Mesendoderm (in vitro differentiated cells): ENCODE measurements at regions not wholly inside any gene's neighbourhood (a gene's known extent, or its start where the extent isn't known, plus 50 kb on each side); places are given as distances from the start of the nearest gene placed in this dataset.

ENCODE experiments used
- DNase-seq: peaks from one replicate; pipeline ENCODE4 v3.0.0; 2013
- H2AK5ac ChIP-seq: 2 replicates; pipeline ENCODE4 v1.6.1; 2013; ENCODE audit warnings: low read length, inconsistent platforms
- H2BK120ac ChIP-seq: 2 replicates; pipeline ENCODE4 v1.6.1; 2013; ENCODE audit warnings: low read depth, mild to moderate bottlenecking, low read length, moderate library complexity, mixed read lengths
- H2BK15ac ChIP-seq: replicated peaks from 2 replicates; pipeline ENCODE4 v1.6.1; 2013; ENCODE audit warnings: low read depth, mild to moderate bottlenecking, moderate library complexity
- H2BK5ac ChIP-seq: 2 replicates; pipeline ENCODE4 v1.6.1; 2013; ENCODE audit warnings: low read length, inconsistent platforms
- H3K18ac ChIP-seq: 2 replicates; pipeline ENCODE4 v1.6.1; 2013; ENCODE audit warnings: mild to moderate bottlenecking, low read length, mixed read lengths
- H3K23ac ChIP-seq: one replicate; pipeline ENCODE4 v1.6.1; 2013; ENCODE audit warnings: low read length
- H3K27ac ChIP-seq: 2 replicates; pipeline ENCODE4 v1.5.1; 2013; ENCODE audit warnings: low read depth, mild to moderate bottlenecking, inconsistent platforms, low read length, moderate library complexity
- H3K27me3 ChIP-seq: 2 replicates; pipeline ENCODE4 v1.6.1; 2013; ENCODE audit warnings: low read length, control low read depth, mild to moderate bottlenecking, inconsistent platforms; ENCODE audit not compliant: insufficient read depth, poor library complexity
- H3K36me3 ChIP-seq: 2 replicates; pipeline ENCODE4 v1.6.1; 2013; ENCODE audit warnings: low read length, inconsistent platforms; ENCODE audit not compliant: control insufficient read depth, insufficient read depth
- H3K4ac ChIP-seq: one replicate; pipeline ENCODE4 v1.6.1; 2013; ENCODE audit warnings: low read depth, mild to moderate bottlenecking, low read length, moderate library complexity
- H3K4me1 ChIP-seq: 2 replicates; pipeline ENCODE4 v1.6.1; 2013; ENCODE audit warnings: low read depth, low read length, inconsistent platforms; ENCODE audit not compliant: control insufficient read depth
- H3K4me2 ChIP-seq: 2 replicates; pipeline ENCODE4 v1.6.1; 2013; ENCODE audit warnings: low read length
- H3K4me3 ChIP-seq: 2 replicates; pipeline ENCODE4 v1.5.1; 2013; ENCODE audit warnings: mild to moderate bottlenecking, low read length
- H3K56ac ChIP-seq: one replicate; pipeline ENCODE4 v1.6.1; 2013; ENCODE audit warnings: low read length
- H3K79me1 ChIP-seq: 2 replicates; pipeline ENCODE4 v1.6.1; 2013; ENCODE audit warnings: low read length, inconsistent platforms
- H3K79me2 ChIP-seq: 2 replicates; pipeline ENCODE4 v1.6.1; 2013; ENCODE audit warnings: mild to moderate bottlenecking, low read length; ENCODE audit not compliant: control insufficient read depth, insufficient read depth
- H3K9ac ChIP-seq: 2 replicates; pipeline ENCODE4 v1.6.1; 2013; ENCODE audit warnings: low read length, inconsistent platforms
- H4K5ac ChIP-seq: one replicate; pipeline ENCODE4 v1.6.1; 2013; ENCODE audit warnings: low read length
- H4K8ac ChIP-seq: one replicate; pipeline ENCODE4 v1.6.1; 2013; ENCODE audit warnings: low read depth, mild to moderate bottlenecking, control low read depth, low read length, moderate library complexity
- WGBS: extraction: QIAGEN DNeasy Blood & Tissue Kit; methylation state at CpG from one replicate; pipeline ENCODE4 v1.1.7; 2013; ENCODE audit warnings: low lambda C conversion rate, missing lambda C conversion rate; ENCODE audit not compliant: insufficient coverage; ENCODE audit errors: extremely low coverage; 5-methylcytosine and 5-hydroxymethylcytosine counted together

DNA sequence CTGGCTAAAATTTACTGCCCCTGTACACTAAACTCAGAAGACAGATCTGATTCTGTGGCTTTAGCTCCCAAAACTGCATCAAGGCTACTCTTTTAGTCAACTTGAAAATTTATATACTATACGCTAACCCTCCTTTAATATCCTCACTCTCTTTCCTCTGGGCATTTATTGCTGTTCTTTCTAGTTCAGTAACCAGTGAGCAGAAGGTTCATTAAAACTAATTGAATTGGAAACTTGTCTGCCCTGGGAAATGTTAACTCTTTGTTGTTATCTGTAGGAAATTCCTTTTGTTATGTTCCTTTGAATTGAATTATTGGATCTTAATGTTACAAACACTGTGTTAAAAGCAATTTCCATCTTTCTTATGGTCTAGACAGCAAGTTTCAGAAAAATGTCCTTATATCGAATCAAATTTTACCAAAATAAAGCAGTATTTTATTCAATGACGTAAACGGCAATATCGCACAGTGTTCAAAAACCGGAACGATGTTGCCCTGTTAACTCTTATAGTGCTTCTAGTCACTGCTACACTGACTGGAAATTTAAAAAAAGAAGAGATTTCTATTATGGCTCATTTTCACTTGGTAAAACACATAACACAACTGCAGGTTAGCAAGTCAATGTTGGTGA is 168.3 kb downstream of the NR4A2 start:
- Histone ChIP-seq H3K4me1 (peaks cover 2% of the 10 kb centered on the region), H3K18ac (no peak overlapping the region), H3K4me3 (no peak overlapping the region), H2BK5ac (no peak overlapping the region), H3K23ac (no peak overlapping the region), H3K79me2 (no peaks in the 10 kb centered on the region), H3K27me3 (no peaks in the 10 kb centered on the region), H3K4me2 (no peak overlapping the region), H3K36me3 (no peaks in the 10 kb centered on the region), H2BK120ac (no peak overlapping the region), H4K8ac (no peak overlapping the region), H2BK15ac (no peak overlapping the region), H3K56ac (no peak overlapping the region), H3K9ac (no peak overlapping the region), H3K27ac (no peak overlapping the region), H2AK5ac (no peak overlapping the region), H3K79me1 (no peaks in the 10 kb centered on the region), H3K4ac (no peak overlapping the region), H4K5ac (no peak overlapping the region)
- WGBS: no CpG with 5 or more reads among the region's 7 CpGs
- DNase-seq: no peak

- no peak overlapping the region for H3K23ac ChIP-seq
- no CpG with 5 or more reads among the region's 2 CpGs for WGBS
- H3K79me1 ChIP-seq: no peaks in the 10 kb centered on the region
- H3K18ac ChIP-seq: no peak overlapping the region
- H4K8ac ChIP-seq: no peak overlapping the region
- H2BK120ac ChIP-seq: no peak overlapping the region
- no peak overlapping the region for H3K27ac ChIP-seq
- no peaks in the 10 kb centered on the region for H3K27me3 ChIP-seq
- H3K56ac ChIP-seq: no peak overlapping the region
- no peak overlapping the region for H2BK15ac ChIP-seq
- H3K4me1 ChIP-seq: no peaks in the 10 kb centered on the region
- H4K5ac ChIP-seq: no peak overlapping the region
- H3K36me3 ChIP-seq: no peaks in the 10 kb centered on the region
- DNase-seq: no peak
- H2BK5ac ChIP-seq: no peak overlapping the region
- no peak overlapping the region for H3K4me2 ChIP-seq
- no peak overlapping the region for H3K9ac ChIP-seq
- H3K79me2 ChIP-seq: no peaks in the 10 kb centered on the region
- no peak overlapping the region for H3K4ac ChIP-seq
- H3K4me3 ChIP-seq: no peak overlapping the region
- H2AK5ac ChIP-seq: no peak overlapping the region
These were observed 173.7 kb downstream of the NR4A2 start for GRCh38 chr2:156158808-156159207.

DNA sequence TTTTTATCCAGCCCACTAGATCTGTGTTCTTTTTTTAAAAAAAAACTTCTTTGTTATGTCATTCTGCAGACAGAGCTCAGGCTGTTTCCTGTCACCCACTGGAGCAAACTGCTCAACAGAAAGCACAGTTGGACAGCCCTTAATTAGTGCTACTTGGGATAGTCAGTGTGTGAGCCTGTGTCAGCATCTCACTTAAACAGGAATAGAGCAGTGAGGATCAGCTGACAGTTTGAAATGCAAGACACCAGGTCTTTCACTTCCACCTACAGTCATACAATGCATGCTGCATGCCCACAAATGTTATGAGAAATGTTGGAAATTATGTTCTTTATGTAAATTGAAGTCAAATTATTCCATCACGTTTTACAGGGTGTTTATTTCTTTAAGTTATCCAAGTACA is 174.9 kb downstream of the NR4A2 start:
- Histone ChIP-seq H3K23ac (no peak overlapping the region), H2BK5ac (no peak overlapping the region), H3K4me1 (no peaks in the 10 kb centered on the region), H3K27me3 (no peaks in the 10 kb centered on the region), H3K9ac (no peak overlapping the region), H2AK5ac (no peak overlapping the region), H3K79me1 (no peaks in the 10 kb centered on the region), H3K18ac (no peak overlapping the region), H3K4me2 (no peak overlapping the region), H2BK15ac (no peak overlapping the region), H3K27ac (no peak overlapping the region), H3K4ac (no peak overlapping the region), H3K36me3 (no peaks in the 10 kb centered on the region), H4K5ac (no peak overlapping the region), H3K79me2 (no peaks in the 10 kb centered on the region), H3K4me3 (no peak overlapping the region), H4K8ac (no peak overlapping the region), H3K56ac (no peak overlapping the region), H2BK120ac (no peak overlapping the region)
- WGBS: no CpG with 5 or more reads among the region's 1 CpG
- peak; percentile 22 for DNase-seq

- H3K36me3 ChIP-seq: no peaks in the 10 kb centered on the region
- H3K56ac ChIP-seq: no peak overlapping the region
- H4K8ac ChIP-seq: no peak overlapping the region
- no peak overlapping the region for H2BK120ac ChIP-seq
- no peak overlapping the region for H4K5ac ChIP-seq
- peak; percentile 22 for DNase-seq
- no peak overlapping the region for H2BK5ac ChIP-seq
- H3K27me3 ChIP-seq: no peaks in the 10 kb centered on the region
- no peak overlapping the region for H3K23ac ChIP-seq
- no peak overlapping the region for H3K9ac ChIP-seq
- no peaks in the 10 kb centered on the region for H3K4me1 ChIP-seq
- no peak overlapping the region for H3K4ac ChIP-seq
- no peaks in the 10 kb centered on the region for H3K79me1 ChIP-seq
- H3K4me2 ChIP-seq: no peak overlapping the region
- H3K27ac ChIP-seq: no peak overlapping the region
- H3K4me3 ChIP-seq: no peak overlapping the region
- no CpG with 5 or more reads among the region's 2 CpGs for WGBS
- H3K18ac ChIP-seq: no peak overlapping the region
- H2AK5ac ChIP-seq: no peak overlapping the region
- no peaks in the 10 kb centered on the region for H3K79me2 ChIP-seq
- H2BK15ac ChIP-seq: no peak overlapping the region
These were observed 175.9 kb downstream of the NR4A2 start for GRCh38 chr2:156156580-156156979.

DNA sequence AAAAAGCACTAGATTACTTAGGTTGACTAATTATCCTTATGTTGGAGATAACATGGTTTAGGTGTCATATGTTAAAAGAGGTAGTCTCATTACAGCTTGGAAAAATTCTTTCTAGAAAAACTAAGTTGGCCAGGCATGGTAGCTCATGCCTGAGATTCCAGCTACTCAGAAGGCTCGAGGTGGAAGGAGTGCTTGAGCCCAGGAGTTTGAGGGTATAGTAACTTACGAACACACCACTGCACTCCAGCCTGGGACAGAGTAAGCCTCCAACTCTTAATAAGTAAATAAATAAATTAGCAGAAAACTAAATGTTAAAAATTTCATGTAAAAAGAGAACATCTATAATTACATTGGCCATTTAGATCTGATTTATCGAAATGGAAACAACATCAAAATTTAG is 177.2 kb downstream of the NR4A2 start:
- Histone ChIP-seq H3K4me2 (no peak overlapping the region), H4K8ac (no peak overlapping the region), H4K5ac (no peak overlapping the region), H2BK120ac (no peak overlapping the region), H3K9ac (no peak overlapping the region), H3K79me1 (no peaks in the 10 kb centered on the region), H3K36me3 (no peaks in the 10 kb centered on the region), H3K4ac (no peak overlapping the region), H3K18ac (no peak overlapping the region), H2BK5ac (no peak overlapping the region), H2AK5ac (no peak overlapping the region), H3K23ac (no peak overlapping the region), H2BK15ac (no peak overlapping the region), H3K4me3 (no peak overlapping the region), H3K79me2 (no peaks in the 10 kb centered on the region), H3K56ac (no peak overlapping the region), H3K4me1 (no peaks in the 10 kb centered on the region), H3K27ac (no peak overlapping the region), H3K27me3 (no peaks in the 10 kb centered on the region)
- DNase-seq: no peak
- no CpG with 5 or more reads among the region's 3 CpGs for WGBS

DNA sequence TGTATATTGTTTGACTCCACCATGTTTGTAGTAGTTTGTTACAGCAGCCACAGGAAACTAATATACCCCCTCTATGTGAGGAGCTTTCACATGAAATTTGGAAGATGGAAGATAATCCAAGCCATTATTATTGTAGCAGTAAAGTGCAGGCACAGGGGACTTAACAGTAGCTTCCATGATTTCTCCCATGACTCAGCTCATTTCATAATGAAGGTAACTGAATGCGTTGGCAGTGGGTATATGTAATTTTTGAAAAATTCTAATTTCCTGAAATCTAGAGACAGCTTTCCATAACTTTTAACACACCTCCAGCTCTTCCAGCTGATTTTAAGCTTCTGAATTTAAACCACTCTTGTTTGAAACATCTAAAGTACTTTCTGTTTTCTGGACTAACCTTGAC is 181.2 kb downstream of the NR4A2 start:
- no peak for DNase-seq
- H3K36me3 ChIP-seq: no peaks in the 10 kb centered on the region
- no peak overlapping the region for H3K4me3 ChIP-seq
- no peak overlapping the region for H2BK15ac ChIP-seq
- no peak overlapping the region for H2BK5ac ChIP-seq
- H2BK120ac ChIP-seq: no peak overlapping the region
- H2AK5ac ChIP-seq: no peak overlapping the region
- H3K9ac ChIP-seq: no peak overlapping the region
- no peaks in the 10 kb centered on the region for H3K79me1 ChIP-seq
- H3K27me3 ChIP-seq: no peaks in the 10 kb centered on the region
- H3K27ac ChIP-seq: no peak overlapping the region
- H3K23ac ChIP-seq: no peak overlapping the region
- H3K4me2 ChIP-seq: no peak overlapping the region
- WGBS: no CpG with 5 or more reads among the region's 1 CpG
- no peak overlapping the region for H4K8ac ChIP-seq
- H3K18ac ChIP-seq: no peak overlapping the region
- H3K4ac ChIP-seq: no peak overlapping the region
- H4K5ac ChIP-seq: no peak overlapping the region
- no peak overlapping the region for H3K56ac ChIP-seq
- H3K4me1 ChIP-seq: no peaks in the 10 kb centered on the region
- H3K79me2 ChIP-seq: no peaks in the 10 kb centered on the region
